ENCODE measurements at regions not wholly inside any gene's neighbourhood (a gene's known extent, or its start where the extent isn't known, plus 50 kb on each side); places are given as distances from the start of the nearest gene placed in this dataset.

DNA sequence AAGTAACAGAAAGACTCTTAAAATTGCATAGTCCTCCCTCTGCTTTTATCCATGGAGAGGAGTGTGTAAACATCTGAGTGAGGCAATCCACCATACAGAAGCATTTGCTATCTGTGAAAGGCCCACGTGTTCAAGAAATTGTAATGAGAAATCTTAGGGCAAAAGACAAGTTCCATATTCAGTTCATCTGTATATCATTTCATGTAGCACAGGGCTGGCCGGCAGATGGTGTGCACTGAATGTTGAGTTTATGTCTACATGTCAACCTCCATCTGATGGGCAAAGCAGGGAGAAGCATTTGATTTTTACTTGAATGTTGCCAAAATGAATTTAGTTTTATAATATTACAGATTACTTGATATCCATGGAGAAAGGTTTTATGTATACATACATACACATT lies 179.5 kb upstream of the RAD23B start:
- no peak overlapping the region for H3K4me3 Mint-ChIP-seq (ENCODE audit: unreplicated experiment)
- TF ChIP-seq, protein P1, sequence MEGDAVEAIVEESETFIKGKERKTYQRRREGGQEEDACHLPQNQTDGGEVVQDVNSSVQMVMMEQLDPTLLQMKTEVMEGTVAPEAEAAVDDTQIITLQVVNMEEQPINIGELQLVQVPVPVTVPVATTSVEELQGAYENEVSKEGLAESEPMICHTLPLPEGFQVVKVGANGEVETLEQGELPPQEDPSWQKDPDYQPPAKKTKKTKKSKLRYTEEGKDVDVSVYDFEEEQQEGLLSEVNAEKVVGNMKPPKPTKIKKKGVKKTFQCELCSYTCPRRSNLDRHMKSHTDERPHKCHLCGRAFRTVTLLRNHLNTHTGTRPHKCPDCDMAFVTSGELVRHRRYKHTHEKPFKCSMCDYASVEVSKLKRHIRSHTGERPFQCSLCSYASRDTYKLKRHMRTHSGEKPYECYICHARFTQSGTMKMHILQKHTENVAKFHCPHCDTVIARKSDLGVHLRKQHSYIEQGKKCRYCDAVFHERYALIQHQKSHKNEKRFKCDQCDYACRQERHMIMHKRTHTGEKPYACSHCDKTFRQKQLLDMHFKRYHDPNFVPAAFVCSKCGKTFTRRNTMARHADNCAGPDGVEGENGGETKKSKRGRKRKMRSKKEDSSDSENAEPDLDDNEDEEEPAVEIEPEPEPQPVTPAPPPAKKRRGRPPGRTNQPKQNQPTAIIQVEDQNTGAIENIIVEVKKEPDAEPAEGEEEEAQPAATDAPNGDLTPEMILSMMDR (IDR thresholded peaks at IDR 0.05; ENCODE audit: unreplicated experiment): no peak
- H3K36me3 Mint-ChIP-seq (ENCODE audit: low read depth, unreplicated experiment): no peaks in the 10 kb centered on the region
- no peak for DNase-seq (ENCODE audit: low spot score)
- H3K27ac Mint-ChIP-seq (ENCODE audit: unreplicated experiment): no peak overlapping the region
- H3K4me1 Mint-ChIP-seq (ENCODE audit: unreplicated experiment): no peaks in the 10 kb centered on the region
- H3K27me3 Mint-ChIP-seq (ENCODE audit: unreplicated experiment): no peaks in the 10 kb centered on the region
- H3K9me3 Mint-ChIP-seq (ENCODE audit: unreplicated experiment): no peaks in the 10 kb centered on the region

DNA sequence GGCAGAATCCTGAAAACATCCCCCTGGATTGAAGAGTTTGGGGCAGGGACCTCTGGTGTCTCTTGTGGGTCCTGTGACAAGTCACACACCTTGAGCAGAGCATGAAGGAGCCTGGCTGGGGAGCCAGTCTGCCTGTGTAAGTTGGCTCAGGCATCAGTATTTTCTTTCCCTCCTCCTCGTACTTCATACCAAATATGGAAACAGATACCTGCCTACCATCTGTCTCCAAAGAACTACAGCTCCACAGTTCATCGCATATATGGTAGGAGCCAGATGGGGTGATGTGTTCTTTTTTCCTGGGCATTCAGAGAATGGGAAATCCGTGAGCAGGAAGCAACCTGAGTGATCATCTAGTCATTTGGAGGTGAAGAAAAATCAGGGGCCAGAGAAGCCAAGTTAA lies 177.3 kb upstream of the RAD23B start:
- no peak overlapping the region for H3K27ac Mint-ChIP-seq (ENCODE audit: unreplicated experiment)
- no peak overlapping the region for H3K4me3 Mint-ChIP-seq (ENCODE audit: unreplicated experiment)
- H3K36me3 Mint-ChIP-seq (ENCODE audit: low read depth, unreplicated experiment): no peaks in the 10 kb centered on the region
- no peaks in the 10 kb centered on the region for H3K27me3 Mint-ChIP-seq (ENCODE audit: unreplicated experiment)
- no peaks in the 10 kb centered on the region for H3K9me3 Mint-ChIP-seq (ENCODE audit: unreplicated experiment)
- H3K4me1 Mint-ChIP-seq (ENCODE audit: unreplicated experiment): no peaks in the 10 kb centered on the region
- TF ChIP-seq, protein P1 (IDR thresholded peaks at IDR 0.05; ENCODE audit: unreplicated experiment): no peak
- no peak for DNase-seq (ENCODE audit: low spot score)

DNA sequence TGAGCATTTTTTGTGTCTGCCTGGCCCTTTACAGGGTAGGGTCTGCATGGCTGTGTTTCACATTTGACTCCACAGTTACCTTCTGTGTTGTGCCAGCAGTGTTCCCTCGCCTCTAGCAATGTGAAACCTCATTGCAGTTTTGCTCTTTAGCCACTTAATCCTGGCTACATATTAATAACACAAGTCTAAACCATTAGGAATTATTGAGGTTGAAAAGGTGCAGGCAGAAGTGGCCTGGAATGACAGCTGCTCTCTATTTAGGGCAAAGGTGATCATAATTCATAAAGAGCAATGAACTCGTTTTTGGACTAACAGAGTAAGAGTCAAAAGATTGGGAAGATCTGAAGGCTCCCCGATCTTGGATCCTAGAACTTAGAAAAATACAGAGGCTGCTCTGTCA lies 176.7 kb upstream of the RAD23B start:
- no peaks in the 10 kb centered on the region for H3K36me3 Mint-ChIP-seq (ENCODE audit: low read depth, unreplicated experiment)
- no peaks in the 10 kb centered on the region for H3K27me3 Mint-ChIP-seq (ENCODE audit: unreplicated experiment)
- TF ChIP-seq, protein P1 (IDR thresholded peaks at IDR 0.05; ENCODE audit: unreplicated experiment): no peak
- no peak for DNase-seq (ENCODE audit: low spot score)
- H3K4me1 Mint-ChIP-seq (ENCODE audit: unreplicated experiment): no peaks in the 10 kb centered on the region
- no peaks in the 10 kb centered on the region for H3K9me3 Mint-ChIP-seq (ENCODE audit: unreplicated experiment)
- no peak overlapping the region for H3K27ac Mint-ChIP-seq (ENCODE audit: unreplicated experiment)
- no peak overlapping the region for H3K4me3 Mint-ChIP-seq (ENCODE audit: unreplicated experiment)

DNA sequence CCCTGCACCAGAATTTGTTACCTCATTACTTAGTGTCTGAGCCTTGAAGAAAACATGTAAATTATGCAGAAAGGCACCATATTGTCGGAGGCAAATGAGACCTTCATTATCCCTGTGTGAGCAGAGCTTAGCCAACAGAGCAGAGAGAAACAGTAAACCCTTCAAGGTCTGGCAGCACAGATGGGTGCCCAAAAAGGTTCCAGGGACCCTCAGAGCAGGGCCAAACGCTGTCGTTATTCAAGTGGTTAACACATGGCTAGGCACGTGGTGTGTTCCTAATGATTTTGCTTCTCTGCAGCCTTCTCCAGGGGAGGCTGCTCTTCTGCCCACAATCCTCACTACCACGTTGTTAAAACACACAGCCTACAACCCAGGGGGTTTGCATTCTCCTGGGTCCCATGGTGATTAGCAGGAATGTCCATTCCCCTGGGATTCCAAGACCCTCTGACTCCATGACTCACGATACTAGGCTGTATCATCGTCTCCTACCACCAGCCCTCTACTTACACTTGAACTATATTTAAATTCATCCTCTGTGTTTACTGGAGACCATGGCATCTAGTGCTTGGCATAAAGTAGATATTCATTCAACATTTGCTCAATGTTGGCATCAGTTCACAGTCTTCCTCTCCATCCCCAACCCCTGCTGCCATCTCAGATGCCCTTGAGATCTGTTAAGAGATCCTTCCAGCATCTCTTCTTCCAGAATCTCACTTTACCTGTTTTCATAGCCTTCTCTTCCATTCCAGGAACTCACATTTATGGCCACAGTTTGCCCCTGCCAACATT lies 174.5 kb upstream of the RAD23B start:
- Mint-ChIP-seq H3K4me3 (ENCODE audit: unreplicated experiment) (no peak overlapping the region), H3K27me3 (ENCODE audit: unreplicated experiment) (no peaks in the 10 kb centered on the region), H3K27ac (ENCODE audit: unreplicated experiment) (no peak overlapping the region), H3K36me3 (ENCODE audit: low read depth, unreplicated experiment) (no peaks in the 10 kb centered on the region), H3K9me3 (ENCODE audit: unreplicated experiment) (no peaks in the 10 kb centered on the region), H3K4me1 (ENCODE audit: unreplicated experiment) (no peaks in the 10 kb centered on the region)
- TF ChIP-seq, protein P1 (IDR thresholded peaks at IDR 0.05; ENCODE audit: unreplicated experiment): no peak
- DNase-seq (ENCODE audit: low spot score): no peak

DNA sequence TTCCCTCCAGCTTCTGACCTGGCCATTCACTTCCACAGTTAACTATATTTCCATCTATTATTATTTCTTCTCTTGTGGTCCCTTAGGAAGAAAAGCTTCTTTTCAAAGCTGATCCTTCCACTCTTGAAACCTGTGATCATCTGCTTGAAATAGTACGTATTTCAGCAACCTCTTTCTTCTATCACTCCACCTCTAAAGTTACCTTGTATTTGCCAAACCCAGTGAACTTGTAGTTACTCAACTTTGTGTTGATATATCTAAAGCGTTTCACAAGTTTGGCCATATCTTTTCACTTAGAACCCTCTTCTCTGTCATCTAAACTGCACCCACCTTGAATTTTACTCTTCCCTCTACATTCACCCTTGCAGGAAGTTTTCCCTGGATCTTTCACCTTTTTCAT lies 173.8 kb upstream of the RAD23B start:
- H3K27me3 Mint-ChIP-seq (ENCODE audit: unreplicated experiment): no peaks in the 10 kb centered on the region
- no peak overlapping the region for H3K4me3 Mint-ChIP-seq (ENCODE audit: unreplicated experiment)
- H3K4me1 Mint-ChIP-seq (ENCODE audit: unreplicated experiment): no peaks in the 10 kb centered on the region
- DNase-seq (ENCODE audit: low spot score): no peak
- H3K9me3 Mint-ChIP-seq (ENCODE audit: unreplicated experiment): no peaks in the 10 kb centered on the region
- H3K36me3 Mint-ChIP-seq (ENCODE audit: low read depth, unreplicated experiment): no peaks in the 10 kb centered on the region
- TF ChIP-seq, protein P1 (IDR thresholded peaks at IDR 0.05; ENCODE audit: unreplicated experiment): no peak
- H3K27ac Mint-ChIP-seq (ENCODE audit: unreplicated experiment): no peak overlapping the region
